GM12873 (cell line): ENCODE measurements at regions not wholly inside any gene's neighbourhood (a gene's known extent, or its start where the extent isn't known, plus 50 kb on each side); places are given as distances from the start of the nearest gene placed in this dataset.

ENCODE experiments used
- CTCF ChIP-seq: IDR thresholded peaks from 2 replicates; pipeline ENCODE4 v1.5.1; 2012; ENCODE audit warnings: low read depth, mild to moderate bottlenecking, moderate library complexity, low read length, control low read depth; ENCODE audit not compliant: insufficient read depth; ENCODE audit errors: missing control alignments

GRCh38 chr12:4121506-4122020 is 152.0 kb upstream of the CCND2 start:
- no peak for TF ChIP-seq CTCF

- no peak for TF ChIP-seq CTCF
Measured at GRCh38 chr12:4120316-4120917, 153.1 kb upstream of the CCND2 start.

- no peak for TF ChIP-seq CTCF
Measured at GRCh38 chr12:4119157-4119761, 154.3 kb upstream of the CCND2 start.

DNA sequence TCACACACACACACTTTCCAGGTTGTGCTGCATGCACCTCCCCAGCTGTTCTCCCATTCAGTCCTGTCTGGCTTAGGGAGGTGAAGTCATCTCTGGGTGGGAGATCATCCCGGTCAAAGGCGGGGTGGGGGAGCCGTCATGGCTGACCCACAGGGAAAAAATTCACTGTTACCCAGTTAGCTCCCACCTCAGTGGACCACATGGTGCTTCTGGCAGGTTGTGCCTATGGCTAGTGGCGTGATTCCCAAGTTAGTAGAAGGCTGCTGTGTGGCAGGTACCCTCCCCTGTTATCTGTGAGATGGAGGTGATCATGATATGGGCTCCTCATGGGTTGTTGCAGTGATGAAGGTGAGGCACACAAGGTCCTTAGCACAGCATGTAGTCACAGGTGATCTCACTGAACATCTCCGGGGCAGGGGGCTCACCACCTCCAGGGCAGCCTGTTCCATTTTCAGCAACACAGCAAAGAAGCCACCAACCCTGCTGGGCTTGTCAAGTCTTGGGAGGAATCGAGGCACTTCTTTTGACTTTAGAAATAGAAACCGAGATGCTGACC is 154.9 kb upstream of the CCND2 start:
- no peak for TF ChIP-seq CTCF

- TF ChIP-seq CTCF, result no peak
Measured at GRCh38 chr12:4118017-4118510, 155.5 kb upstream of the CCND2 start.

- TF ChIP-seq CTCF, result peak; percentile 11
Measured at GRCh38 chr12:4117386-4118016, 156.1 kb upstream of the CCND2 start.
